Heart right ventricle (tissue), 16 donors: ENCODE measurements at regions not wholly inside any gene's neighbourhood (a gene's known extent, or its start where the extent isn't known, plus 50 kb on each side); places are given as distances from the start of the nearest gene placed in this dataset.

Experiments used
- ATAC-seq, 8 donors: fragments of 200-7000 bp; cut with Tn5 transposase; one replicate each; pipeline ENCODE4 v1.9.1; 2020; ENCODE audit warnings: mild to moderate bottlenecking in 8 of 8, moderate library complexity in 8 of 8, moderate number of reproducible peaks in 1 of 8
- DNase-seq, 2 donors: peaks; one replicate each; pipeline ENCODE4 v3.0.0-alpha.2; 2020
- H3K27ac ChIP-seq, 10 donors: fragments of 200-600 bp; sonication (generic) in 2 of 10; one replicate each; pipeline versions ENCODE4 v1.5.0 to v1.8.0; 2020 to 2022; ENCODE audit warnings: mild to moderate bottlenecking in 3 of 10
- H3K27me3 ChIP-seq, 7 donors: fragments of 200-600 bp; one replicate each; pipeline ENCODE4 v1.8.0; 2021 to 2022; ENCODE audit warnings: mild to moderate bottlenecking in 2 of 7
- H3K36me3 ChIP-seq, 9 donors: fragments of 200-600 bp; sonication (generic) in 1 of 9; one replicate each; pipeline versions ENCODE4 v1.5.0 to v1.8.0; 2020 to 2022; ENCODE audit warnings: mild to moderate bottlenecking in 2 of 9
- H3K4me1 ChIP-seq, 9 donors: fragments of 200-600 bp; sonication (generic) in 1 of 9; one replicate each; pipeline versions ENCODE4 v1.5.0 to v1.8.0; 2020 to 2022; ENCODE audit warnings: mild to moderate bottlenecking in 4 of 9
- H3K4me3 ChIP-seq, 10 donors: fragments of 200-600 bp; sonication (generic) in 2 of 10; one replicate each; pipeline versions ENCODE4 v1.5.0 to v1.8.0; 2020 to 2022; ENCODE audit warnings: mild to moderate bottlenecking in 7 of 10, moderate library complexity in 2 of 10
- H3K9me3 ChIP-seq, 11 donors: fragments of 200-600 bp in 10 of 11; sonication (generic) in 2 of 11; one replicate each; pipeline versions ENCODE4 v1.5.0 to v1.8.0; 2013 to 2022; ENCODE audit warnings: mild to moderate bottlenecking in 2 of 11, control low read depth in 1 of 11, moderate library complexity in 1 of 11
- CTCF ChIP-seq, 9 donors: fragments of 200-600 bp; sonication (generic) in 2 of 9; IDR thresholded peaks; one replicate each; pipeline versions ENCODE4 v1.5.0 to v1.8.0; 2021 to 2022; ENCODE audit warnings: antibody characterized with exemption in 9 of 9, mild to moderate bottlenecking in 5 of 9, moderate library complexity in 1 of 9
- WGBS, 2 donors: extraction: QIAGEN DNeasy Blood & Tissue Kit; methylation state at CpG; one replicate each; pipeline ENCODE4 v1.1.7; 2013; ENCODE audit warnings: inconsistent platforms in 1 of 2; 5-methylcytosine and 5-hydroxymethylcytosine counted together
- intact Hi-C, 10 donors: fragments of 100-400 bp; cut with DNase I; formaldehyde crosslinking; loops; one replicate each; pipeline versions ENCODE4 v1.11.1 to v1.14.2; 2022
- donor health status: Arrhythmogenic right ventricular cardiomyopathy.
- donor health status: ischemic (EF 13 %, LVEDD 7.1; RV severe dilation, severe dysfunction).
- donor health status: healthy with polysubstance abuse.
- donor health status: DM: no; HTN: yes; CAD: no.
- donor health status: DM: no; HTN: no; CAD: no.
- donor health status: ischemic (EF 25% LVEDD 6.9; RV normal size, moderate dysfunction).
- donor health status: ischemic (EF 25% LVEDD 5.7; RV mildly dilated, moderate dysfunction).
- donor health status: healthy.
- donor health status: DM: yes; HTN: yes; CAD: no.
- donor health status: Ischemic cardiomyopathy.
- donor health status: ischemic (EF 35%, LVEDD 5.7; RV mildly dilated, moderate dysfunction).
- donor health status: nonischemic (EF 11% LVEDD 7.7; RV severe dilation, severe dysfunction).
- donor health status: DM: yes; HTN: yes; CAD: no.
- donor health status: PGD.
- donor health status: ischemic (EF 29% LVEDD 5.4; RV normal size, mild dysfunction).
- donor health status: nonischemic (EF 23%, LVEDD 6.1; RV moderate dilation, normal function).

GRCh38 chr3:109952924-109953323 lies 615.6 kb upstream of the DPPA4 start:
- TF ChIP-seq CTCF (IDR thresholded peaks at IDR 0.05), result no peak
- Histone ChIP-seq H3K27me3 (no peaks in the 10 kb centered on the region), H3K9me3 (peaks cover 0 to 6% (median 0%) of the 10 kb centered on the region in 11 donors), H3K27ac (no peak overlapping the region), H3K4me3 (no peak overlapping the region), H3K36me3 (no peaks in the 10 kb centered on the region), H3K4me1 (peaks cover 0 to 5% (median 0%) of the 10 kb centered on the region in 9 donors)
- peak in 1 of 8 donors; percentile 49 for ATAC-seq
- 60 to 65% methylated on average over 2 of the region's 2 CpGs for WGBS, 2 donors
- no peak for DNase-seq
- intact Hi-C loops, result no loop called here

- 77 to 88% methylated on average over 4 of the region's 4 CpGs for WGBS, 2 donors
- DNase-seq (no peak), ATAC-seq (no peak)
- Histone ChIP-seq H3K27ac (no peak overlapping the region), H3K4me3 (no peak overlapping the region), H3K36me3 (no peaks in the 10 kb centered on the region), H3K9me3 (no peaks in the 10 kb centered on the region), H3K27me3 (no peaks in the 10 kb centered on the region), H3K4me1 (no peaks in the 10 kb centered on the region)
- TF ChIP-seq CTCF (IDR thresholded peaks at IDR 0.05), result no peak
- intact Hi-C loops, result no loop called here
Observed at GRCh38 chr3:109963831-109964230, 626.5 kb upstream of the DPPA4 start.

GRCh38 chr3:109973733-109974132 lies 636.4 kb upstream of the DPPA4 start:
- Histone ChIP-seq H3K36me3 (no peaks in the 10 kb centered on the region), H3K4me1 (no peaks in the 10 kb centered on the region), H3K27ac (no peak overlapping the region), H3K4me3 (no peak overlapping the region), H3K9me3 (peaks cover 0 to 22% (median 0%) of the 10 kb centered on the region in 11 donors), H3K27me3 (no peaks in the 10 kb centered on the region)
- ATAC-seq, result no peak
- WGBS, 2 donors, result 19 to 31% methylated on average over 4 of the region's 4 CpGs
- no peak for TF ChIP-seq CTCF (IDR thresholded peaks at IDR 0.05)
- DNase-seq, result no peak
- intact Hi-C loops, result no loop called here

- no peak for DNase-seq
- no peak for TF ChIP-seq CTCF (IDR thresholded peaks at IDR 0.05)
Observed at GRCh38 chr3:109977897-109978296, 640.6 kb upstream of the DPPA4 start.

More at GRCh38 chr3:109977897-109978296, 640.6 kb upstream of the DPPA4 start:
- Histone ChIP-seq H3K4me3 (no peak overlapping the region), H3K4me1 (no peaks in the 10 kb centered on the region), H3K9me3 (peaks cover 0 to 22% (median 0%) of the 10 kb centered on the region in 11 donors), H3K27me3 (no peaks in the 10 kb centered on the region), H3K27ac (no peak overlapping the region), H3K36me3 (no peaks in the 10 kb centered on the region)
- intact Hi-C loops, result no loop called here
- WGBS, 2 donors, result 57 to 60% methylated on average over 4 of the region's 4 CpGs
- peak in 5 of 8 donors; percentile 31 to 61 (median 47) for ATAC-seq
